ENCODE measurements at regions not wholly inside any gene's neighbourhood (a gene's known extent, or its start where the extent isn't known, plus 50 kb on each side); places are given as distances from the start of the nearest gene placed in this dataset.
"Not testable (repeated sequence)": the region's sequence is repeated elsewhere in the genome, so short reads cannot be mapped to it uniquely, and the experiment has no call there.

DNA sequence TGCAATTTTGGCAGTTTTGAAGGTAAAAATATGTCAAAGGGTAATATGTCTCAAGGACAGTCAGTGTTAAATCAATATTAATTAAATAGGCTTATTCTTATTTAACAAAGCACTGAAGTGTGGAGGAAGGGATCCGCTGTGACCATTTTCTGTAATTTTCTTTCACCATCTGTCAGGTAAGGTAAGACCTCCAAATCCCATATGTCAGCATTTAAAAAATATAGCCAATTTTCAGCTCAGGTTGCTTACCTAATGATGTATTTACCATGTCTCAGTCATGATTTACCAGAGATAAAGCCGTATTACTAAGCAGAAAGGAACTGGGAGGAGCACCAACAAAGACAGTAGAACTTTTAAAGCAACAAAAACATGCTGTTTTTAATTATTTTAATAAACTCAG lies 683.9 kb downstream of the CCSER2 start:
- no peak for DNase-seq (ENCODE audit: low spot score)

DNA sequence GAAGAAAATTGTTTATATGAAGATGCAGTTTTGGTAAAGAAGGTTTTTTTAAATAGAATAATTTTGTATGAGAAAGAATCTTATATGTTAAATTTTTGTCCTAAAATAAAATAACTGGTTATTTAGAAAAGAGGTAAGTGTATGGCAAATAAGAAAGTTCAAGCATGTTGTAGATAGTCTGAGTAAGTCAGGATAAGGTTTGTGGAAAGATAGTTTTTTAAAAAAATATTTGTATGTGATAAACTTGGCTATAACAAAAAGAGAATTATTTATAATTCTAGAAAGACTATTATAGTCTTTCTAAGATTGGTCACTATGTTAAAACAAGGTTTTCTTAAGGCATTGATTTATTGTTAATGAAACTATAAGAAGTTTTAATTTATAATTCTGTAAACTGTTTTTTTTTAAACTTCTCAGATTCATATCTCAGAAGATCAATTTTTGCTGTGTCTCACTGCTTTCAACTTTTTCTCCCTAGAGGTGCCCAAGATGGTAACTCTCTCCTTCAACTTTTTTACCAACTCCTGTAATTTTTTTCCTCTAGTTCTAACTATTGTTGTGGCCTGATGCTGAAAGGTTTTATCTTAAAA lies 698.6 kb downstream of the CCSER2 start:
- DNase-seq (ENCODE audit: low spot score), result no peak

DNA sequence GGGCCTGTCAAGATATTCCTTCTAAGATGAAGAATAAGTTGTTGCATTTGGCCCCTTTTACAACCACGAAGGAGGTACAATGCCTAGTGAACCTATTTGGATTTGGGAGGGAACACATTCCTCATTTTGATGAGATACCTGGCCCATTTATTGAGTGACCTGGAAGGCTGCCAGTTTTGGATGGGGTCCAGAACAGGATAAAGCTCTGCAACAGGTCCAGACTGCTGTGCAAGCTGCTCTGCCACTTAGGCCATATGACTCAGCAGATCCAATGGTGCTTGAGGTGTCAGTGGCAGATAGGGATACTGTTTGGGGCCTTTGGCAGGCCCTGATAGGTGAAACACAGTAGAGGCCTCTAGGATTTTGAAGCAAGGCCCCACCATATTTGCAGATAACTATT lies 704.6 kb downstream of the CCSER2 start:
- no peak for DNase-seq (ENCODE audit: low spot score)

DNA sequence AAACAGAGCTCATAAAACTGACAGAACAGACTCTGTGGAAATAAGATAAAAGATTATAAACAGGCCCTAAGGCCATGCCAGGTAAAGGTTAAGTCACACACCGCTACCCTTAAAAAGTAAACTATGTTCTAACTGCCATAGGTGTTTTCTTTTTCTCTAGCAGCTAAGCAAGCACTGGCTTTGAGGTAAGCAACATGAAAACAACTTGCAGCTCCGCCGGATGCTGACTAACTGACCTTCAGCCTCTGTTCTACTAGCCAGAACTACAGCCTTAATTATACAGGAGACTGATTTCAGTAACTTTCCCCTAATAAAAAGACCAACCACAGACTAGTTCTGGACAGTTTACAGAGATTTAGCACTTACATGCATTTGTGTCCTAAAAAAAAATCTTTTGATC lies 708.3 kb downstream of the CCSER2 start:
- no peak for DNase-seq (ENCODE audit: low spot score)

DNA sequence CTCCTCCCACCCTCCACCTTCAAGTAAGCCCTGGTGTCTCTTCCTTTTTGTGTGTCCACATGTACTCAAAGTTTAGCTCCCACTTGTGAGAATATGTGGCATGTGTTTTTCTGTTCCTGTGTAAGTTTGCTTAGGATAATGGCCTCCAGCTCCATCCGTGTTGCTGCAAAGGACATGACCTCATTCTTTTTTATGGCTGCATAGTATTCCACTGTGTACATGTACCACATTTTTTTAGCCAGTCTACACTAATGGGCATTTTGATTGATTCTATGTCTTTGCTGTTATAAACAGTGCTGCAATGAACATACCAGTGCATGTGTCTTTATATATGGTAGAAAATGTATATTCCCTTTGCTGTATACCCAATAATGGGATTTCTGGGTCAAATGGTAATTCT lies 710.9 kb downstream of the CCSER2 start:
- DNase-seq (ENCODE audit: low spot score), result no peak

DNA sequence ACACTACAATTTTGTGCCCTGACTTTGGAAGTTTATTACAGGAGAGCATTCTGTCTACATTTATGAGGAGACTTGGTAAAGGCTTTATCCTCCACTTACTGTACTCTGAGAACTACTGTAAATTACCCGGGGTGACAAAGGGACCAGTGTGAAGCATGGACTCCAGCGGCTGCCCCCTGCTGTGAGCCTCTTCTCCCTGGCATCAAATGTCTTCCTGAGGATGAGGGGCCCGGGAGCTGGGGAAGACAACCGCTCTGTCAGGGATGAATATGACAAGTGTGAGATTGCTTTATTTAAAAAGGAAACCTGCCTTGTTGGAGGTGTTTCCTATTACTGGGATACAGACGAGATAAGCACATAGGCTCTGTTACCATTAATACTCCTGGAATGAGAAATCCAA lies 714.8 kb downstream of the CCSER2 start:
- no peak for DNase-seq (ENCODE audit: low spot score)

DNA sequence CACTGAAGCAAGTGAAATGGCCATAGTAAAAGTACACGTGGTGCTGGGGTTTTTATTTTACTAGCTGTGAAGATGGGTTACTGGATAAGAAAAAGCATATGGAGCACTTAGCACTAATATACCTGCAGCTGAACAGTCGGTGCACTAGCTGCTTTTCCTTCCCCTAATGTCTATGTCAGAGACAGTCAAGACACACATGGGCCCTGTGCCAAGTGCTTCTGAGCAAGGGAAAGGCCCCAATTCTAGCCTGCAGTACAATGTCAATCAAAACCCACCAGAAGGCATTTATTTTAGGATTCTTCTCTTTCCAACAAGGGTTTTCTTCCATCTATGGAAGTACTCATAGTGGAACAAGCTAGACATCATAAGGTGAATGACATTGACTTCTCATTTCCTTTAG lies 716.7 kb downstream of the CCSER2 start:
- DNase-seq (ENCODE audit: low spot score), result no peak

DNA sequence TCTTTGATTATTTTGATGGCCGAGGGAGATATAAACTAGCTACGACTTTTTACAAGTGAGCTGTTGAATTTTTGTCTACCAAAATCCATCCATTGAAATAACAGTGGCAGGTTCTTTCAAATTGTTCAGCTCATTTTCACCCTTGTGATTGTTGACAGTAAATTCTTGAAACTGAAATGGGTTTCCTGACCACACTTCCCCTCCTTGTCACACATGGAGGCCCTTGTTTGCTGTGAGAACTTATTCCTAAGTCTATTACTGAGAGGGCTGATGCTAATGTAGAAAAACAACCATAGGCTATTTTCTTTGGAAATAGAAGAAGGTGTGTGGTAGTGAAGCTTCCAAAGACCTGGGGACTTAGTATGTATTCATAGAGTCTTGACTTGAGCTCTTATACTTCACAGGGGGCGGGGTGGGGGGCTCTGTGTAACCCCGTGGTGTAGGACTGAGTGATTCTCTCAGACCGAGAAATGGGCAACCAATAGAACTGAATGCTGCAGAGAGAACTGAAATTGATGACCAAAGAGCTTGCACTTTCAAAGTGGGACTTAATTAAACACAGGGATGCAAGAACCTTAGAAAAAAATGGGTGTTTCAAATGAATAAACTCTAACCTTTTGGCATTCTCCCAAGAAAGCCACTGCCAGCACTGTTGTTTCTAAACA lies 718.9 kb downstream of the CCSER2 start:
- DNase-seq (ENCODE audit: low spot score), result no peak

DNA sequence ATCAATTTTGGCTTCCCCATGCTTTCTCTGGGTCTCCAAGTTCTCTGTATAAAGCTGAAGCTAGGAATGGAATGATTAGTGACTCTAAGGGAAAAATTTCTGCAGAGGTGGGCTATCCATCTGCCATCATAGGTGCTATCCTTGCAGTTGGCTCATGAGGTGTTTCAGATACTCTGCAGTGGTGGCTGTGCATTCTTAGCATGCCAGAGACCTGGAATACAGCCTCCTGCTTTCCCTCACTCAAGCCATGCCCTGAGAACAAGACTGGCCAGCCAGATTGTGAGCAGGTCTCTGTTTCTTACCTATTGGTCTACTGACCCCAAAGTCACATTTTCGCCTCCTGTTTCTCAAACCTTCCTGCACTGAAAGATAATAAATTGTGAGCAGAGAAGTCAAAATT lies 719.6 kb downstream of the CCSER2 start:
- no peak for DNase-seq (ENCODE audit: low spot score)

DNA sequence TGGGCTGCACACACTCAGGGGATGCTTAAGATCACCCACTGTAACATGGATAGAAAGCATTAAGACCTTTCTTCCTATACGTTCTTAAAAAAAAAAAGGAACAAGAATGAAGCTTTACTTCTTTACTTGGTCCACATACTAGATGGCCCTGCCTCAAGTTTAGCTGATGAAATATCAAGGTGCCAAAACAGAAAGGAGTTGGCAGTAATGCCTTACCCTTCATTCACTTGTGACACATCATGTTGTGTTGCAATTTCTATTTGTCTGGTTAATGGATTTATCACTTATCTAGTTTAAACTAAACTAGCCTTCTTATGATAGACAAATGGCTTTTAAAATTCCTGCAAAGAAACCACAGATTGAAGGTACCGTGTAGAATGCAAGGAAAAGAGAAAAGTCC lies 720.3 kb downstream of the CCSER2 start:
- no peak for DNase-seq (ENCODE audit: low spot score)

DNA sequence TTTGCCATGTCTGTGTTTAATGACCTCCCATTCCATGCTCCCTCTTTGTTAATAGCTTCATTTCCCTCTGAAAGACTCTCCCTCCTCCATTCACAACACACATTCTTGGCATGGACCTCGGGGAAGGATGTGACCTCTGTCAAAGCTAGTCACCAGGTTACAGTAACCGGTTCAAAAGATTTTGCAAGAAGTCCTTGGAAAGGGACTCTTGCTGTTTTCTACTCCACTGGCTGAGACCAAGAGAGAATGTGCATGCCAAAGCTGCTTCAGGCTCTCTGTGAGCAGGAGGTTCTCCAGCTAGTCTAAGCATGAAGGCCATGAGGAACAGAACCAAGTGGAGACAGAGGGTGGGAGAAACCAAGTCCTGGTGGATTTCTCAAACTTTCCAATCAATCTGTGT lies 732.6 kb downstream of the CCSER2 start:
- DNase-seq (ENCODE audit: low spot score), result no peak

DNA sequence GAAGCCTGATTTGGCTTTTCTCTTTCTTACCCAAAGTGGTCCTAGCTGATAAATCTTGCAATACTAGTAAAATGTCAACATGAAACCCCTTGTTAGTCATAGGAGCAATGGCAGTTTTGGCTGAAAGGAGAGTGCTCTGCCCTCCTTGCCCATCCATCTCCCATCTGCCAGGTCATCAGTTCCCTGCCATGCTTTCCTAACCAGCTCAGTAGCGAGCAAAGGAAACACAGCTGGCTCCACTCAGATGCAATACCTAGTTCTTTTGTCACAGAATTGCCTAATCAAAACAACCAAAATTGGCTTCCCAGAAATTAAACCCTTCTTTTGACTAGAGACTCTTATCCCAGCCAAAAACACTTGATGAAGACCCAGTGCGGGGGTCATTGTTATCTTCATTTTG lies 733.0 kb downstream of the CCSER2 start:
- no peak for DNase-seq (ENCODE audit: low spot score)

DNA sequence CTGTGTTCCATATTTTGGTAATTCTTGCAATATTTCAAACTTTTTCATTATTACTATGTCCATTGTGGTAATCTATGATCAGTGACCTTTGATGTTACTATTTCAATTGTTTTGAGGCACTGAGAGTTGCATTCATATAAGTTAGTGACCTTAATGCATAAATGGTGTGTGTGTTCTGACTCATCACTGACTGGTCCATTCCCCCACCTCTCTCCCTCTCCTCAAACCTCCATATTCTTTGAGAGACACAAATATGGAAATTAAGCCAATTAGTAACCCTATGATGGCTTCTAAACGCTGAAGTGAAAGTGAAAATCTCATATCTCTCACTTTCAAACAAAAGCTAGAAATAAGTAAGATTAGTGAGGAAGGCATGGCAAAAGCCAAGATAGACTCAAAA lies 739.6 kb downstream of the CCSER2 start:
- DNase-seq (ENCODE audit: low spot score), result no peak

DNA sequence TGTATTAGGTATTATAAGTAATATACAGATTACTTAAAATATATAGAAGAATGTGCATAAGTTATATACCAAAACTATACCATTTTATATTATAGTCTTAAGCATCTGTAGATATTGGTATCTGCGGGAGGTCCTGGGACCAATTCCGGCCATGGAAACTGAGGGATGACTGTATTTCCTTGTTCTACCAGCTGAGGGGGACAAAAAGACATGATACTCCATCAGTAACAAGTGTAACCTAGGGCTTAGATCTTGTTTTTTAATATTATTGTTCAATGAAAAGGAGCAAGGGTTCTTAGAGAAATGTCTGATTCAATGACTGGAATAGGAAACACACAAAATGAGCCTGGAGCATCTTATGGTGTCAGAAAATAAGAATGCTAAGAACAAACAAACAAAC lies 752.5 kb downstream of the CCSER2 start:
- DNase-seq (ENCODE audit: low spot score), result no peak

DNA sequence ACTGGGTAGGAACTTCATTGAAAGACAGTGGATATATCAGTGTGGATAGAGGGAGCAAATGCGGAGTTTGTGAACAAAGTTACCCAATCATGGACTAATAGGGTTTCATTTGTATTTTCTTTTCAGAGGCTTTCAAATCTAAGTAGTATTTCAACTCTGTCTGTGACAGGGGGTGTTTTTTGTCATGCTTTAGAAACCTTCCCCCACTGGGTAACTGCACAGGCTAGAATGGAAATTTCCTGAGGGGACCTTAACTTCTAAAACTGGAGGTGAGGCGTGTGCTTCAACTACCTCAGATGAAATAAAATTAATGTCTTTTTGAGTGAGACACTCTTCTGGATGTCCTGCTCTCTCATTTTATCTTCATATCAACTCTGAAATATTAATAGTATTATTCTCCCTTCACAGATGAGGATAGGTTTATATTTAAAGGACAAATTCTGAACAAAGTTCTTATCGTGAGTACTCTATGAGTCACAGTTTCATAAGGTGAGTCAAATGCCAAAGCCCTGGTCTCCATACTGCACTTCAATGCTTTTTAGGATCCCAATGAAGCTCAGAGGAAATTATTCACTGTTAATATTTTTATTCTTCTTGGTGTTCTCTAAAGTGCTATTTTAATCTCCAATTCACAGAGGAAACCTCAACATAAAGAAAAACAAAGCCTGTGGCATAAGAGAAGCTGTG lies 770.6 kb downstream of the CCSER2 start:
- DNase-seq (ENCODE audit: low spot score), result no peak

DNA sequence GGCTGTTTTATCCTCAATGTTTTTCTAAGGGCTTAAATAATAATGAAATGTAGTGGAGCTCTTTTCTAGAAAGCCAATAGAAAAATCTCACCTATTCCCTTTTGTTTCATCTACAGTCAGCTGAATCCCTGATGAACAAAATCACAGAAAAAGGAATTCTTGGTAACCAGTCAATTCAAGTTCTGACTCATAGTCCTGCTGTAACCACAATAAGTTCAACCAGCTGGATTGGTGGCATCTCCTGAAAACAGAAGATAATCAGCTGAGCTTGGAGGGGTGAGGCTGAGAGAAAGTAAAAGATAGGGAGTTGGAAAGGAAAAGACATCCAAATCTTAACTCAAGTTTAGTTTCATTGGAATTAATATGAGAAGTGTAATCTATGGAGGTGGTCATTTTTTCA lies 772.1 kb downstream of the CCSER2 start:
- no peak for DNase-seq (ENCODE audit: low spot score)

DNA sequence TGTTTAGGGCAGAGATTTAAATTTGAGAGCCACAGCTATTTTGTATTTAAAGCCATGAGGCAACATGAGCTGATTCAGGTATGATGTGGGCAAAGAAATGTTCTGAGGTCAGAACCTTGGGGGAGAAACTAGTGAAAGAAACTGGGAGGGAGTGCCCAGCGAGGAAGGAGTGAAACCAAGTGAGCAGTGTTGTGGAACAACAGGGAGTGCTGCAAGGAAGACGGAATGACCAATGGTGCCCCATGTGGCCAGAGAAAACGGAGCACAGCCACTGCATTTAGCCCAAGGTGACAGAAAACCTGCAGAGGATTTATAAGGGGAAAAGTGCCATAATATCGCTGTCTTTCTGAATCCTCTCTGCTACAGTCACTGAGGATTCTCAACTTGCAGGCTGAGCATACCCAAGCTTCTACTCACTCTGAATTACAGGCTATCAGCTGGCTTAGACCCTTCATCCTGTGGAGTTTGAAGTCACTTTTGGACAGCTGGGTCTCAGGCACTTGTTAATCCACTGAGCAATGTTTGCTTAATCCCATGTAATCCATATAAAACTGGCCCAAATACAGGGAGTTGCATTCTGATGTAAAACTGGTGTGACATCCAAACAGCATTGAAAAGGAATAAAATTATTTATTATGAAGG lies 777.3 kb downstream of the CCSER2 start:
- no peak for DNase-seq (ENCODE audit: low spot score)

DNA sequence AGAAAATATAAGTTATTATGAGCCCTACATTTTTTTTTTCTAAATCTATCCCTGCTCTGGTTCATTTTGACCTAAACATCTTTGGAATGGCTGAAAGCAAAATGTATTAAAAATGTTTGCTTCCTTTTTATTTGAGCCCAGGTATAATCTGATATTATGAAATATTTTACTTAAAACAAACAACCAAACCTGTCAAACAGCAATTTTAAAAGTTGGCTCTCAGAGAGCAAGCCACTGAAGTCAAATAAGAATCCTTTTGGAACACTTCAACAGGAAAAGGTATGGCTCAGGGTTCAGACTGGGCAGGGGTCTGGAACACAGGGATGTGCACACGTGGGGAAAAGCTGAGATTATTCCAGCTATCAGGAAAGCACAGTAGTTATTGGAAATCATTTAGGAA lies 782.9 kb downstream of the CCSER2 start:
- no peak for DNase-seq (ENCODE audit: low spot score)

DNA sequence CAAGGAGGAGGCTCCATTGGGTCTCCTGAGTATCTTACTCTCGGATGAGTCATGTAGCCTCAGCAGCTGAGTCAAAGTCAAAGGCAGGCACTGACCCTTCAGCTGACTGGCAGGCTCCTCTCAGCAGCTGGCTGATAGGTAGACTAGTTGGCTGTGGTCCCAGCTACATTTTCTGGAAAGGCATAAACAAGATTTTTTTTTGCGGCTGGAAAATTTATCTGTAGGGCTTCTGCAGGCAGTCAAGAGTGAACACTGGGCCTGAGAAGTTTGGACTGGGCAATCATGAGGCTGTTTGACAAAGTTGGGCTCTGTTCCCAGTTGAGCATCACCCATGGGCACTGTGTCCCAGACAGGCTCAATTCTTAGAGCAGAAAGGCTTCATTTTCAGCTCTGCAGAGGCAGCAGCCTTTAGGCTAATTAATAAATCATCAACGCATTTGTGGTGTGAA lies 796.2 kb downstream of the CCSER2 start:
- no peak for DNase-seq (ENCODE audit: low spot score)

DNA sequence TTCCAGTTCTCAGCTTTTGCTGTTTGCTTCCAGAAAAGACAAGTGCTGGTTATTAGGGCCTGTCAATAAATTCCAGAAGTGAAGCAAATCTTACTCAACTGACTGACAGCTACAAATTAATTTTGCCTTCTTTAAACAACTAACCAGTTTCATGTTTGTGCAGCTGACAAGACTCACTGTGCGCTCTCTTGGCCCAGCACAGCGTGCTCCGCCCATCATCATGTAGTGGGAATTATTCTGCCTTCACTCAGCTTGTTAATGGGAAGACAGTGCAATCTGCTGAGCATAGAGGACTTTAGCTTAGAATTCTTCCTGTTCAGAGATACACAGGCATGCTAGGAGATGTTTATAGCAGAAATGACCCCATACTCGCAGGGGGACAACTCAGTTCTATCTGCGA lies 808.9 kb downstream of the CCSER2 start:
- no peak for DNase-seq (ENCODE audit: low spot score)

DNA sequence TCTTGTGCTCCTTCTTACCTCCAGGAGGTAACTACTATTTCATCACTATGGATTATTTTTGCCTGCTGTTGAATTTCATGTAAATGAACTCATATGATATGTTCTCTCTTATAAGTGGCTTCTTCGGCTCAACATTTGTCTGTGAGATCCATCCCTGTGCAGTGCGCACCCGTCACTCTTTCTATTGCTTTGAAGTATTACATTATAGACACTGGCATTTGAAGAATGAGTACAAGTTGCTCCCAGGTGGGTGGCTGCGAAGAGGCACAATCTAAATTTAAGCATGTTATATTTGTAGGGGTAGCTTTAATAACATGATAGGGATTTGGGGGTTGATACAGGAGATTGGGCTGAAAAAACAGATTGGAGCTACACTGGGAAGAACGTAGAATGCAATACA lies 809.7 kb downstream of the CCSER2 start:
- DNase-seq (ENCODE audit: low spot score), result no peak

DNA sequence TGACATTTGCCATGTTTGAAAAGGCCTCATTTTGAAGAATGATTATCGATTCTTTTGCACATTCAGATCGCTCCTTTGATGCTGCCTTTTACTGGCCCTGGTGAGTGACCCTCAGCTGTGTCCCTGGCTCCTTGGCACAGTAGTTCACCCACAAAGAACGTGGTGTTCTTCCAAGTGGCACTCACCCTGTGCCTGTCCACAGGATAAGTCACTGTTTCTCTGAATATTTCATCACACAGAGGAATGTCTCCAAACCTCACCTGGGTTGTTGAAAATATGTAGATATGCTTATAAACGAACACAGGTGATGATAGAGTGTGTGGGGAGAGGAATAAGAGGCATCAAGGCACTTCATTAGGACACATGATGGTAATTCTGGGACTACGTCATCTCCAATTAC lies 810.7 kb downstream of the CCSER2 start:
- DNase-seq (ENCODE audit: low spot score), result no peak

DNA sequence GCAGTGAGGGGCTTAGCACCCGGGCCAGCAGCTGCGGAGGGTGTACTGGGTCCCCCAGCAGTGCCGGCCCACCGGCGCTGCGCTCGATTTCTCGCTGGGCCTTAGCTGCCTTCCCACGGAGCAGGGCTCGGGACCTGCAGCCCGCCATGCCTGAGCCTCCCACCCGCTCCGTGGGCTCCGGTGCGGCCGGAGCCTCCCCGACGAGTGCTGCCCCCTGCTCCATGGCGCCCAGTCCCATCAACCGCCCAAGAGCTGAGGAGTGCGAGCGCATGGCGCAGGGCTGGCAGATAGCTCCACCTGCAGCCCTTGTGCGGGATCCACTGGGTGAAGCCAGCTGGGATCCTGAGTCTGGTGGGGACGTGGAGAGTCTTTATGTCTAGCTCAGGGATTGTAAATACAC lies 813.1 kb downstream of the CCSER2 start:
- not testable (repeated sequence) for DNase-seq (ENCODE audit: low spot score)

Measured in AG08395 (cell line).